NCI-H2196 treated with DMSO at 0.1 percent for 48 hours (cell line): ENCODE measurements at regions not wholly inside any gene's neighbourhood (a gene's known extent, or its start where the extent isn't known, plus 50 kb on each side); places are given as distances from the start of the nearest gene placed in this dataset.

Experiments
- DNase-seq: peaks from one replicate; lab custom pipeline; 2025; ENCODE audit not compliant: unreplicated experiment; lab: John Stamatoyannopoulos, UW

- DNase-seq: no peak
Observed at GRCh38 chr11:8340296-8340695, 76.6 kb upstream of the LMO1 start.

- DNase-seq: no peak
Observed at GRCh38 chr11:8339592-8340022, 75.9 kb upstream of the LMO1 start.

- no peak for DNase-seq
Observed at GRCh38 chr11:8338138-8338537, 74.5 kb upstream of the LMO1 start.

- no peak for DNase-seq
Observed at GRCh38 chr11:8337130-8337795, 73.6 kb upstream of the LMO1 start.

GRCh38 chr11:8336356-8337129 lies 72.9 kb upstream of the LMO1 start:
- DNase-seq: no peak

GRCh38 chr11:8335683-8336082 lies 72.0 kb upstream of the LMO1 start:
- no peak for DNase-seq

GRCh38 chr11:8335186-8335585 lies 71.5 kb upstream of the LMO1 start:
- DNase-seq: no peak

GRCh38 chr11:8333811-8334401 lies 70.2 kb upstream of the LMO1 start:
- peak; percentile 76 for DNase-seq

GRCh38 chr11:8333376-8333775 lies 69.7 kb upstream of the LMO1 start:
- no peak for DNase-seq

GRCh38 chr11:8332891-8333290 lies 69.2 kb upstream of the LMO1 start:
- DNase-seq: no peak

DNA sequence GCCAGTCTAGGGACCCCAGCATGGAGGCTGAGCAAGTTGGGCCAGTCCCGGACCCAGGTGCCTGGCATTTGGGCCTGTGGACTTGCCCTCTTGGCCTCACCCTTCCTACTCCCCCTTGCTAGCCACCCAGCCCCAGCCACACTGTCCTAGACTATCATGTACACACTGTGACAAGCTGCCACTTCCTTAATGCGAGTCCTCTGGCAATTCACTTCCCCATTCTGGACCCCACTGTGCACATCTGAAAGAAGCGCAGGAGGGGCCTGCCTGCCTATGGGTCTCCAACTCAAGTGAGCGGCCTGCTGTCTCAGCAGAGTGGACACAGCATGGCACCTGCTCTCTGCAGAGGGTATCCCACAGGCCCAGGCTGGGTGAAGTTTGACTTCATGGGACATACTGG lies 68.5 kb upstream of the LMO1 start:
- DNase-seq: no peak

DNA sequence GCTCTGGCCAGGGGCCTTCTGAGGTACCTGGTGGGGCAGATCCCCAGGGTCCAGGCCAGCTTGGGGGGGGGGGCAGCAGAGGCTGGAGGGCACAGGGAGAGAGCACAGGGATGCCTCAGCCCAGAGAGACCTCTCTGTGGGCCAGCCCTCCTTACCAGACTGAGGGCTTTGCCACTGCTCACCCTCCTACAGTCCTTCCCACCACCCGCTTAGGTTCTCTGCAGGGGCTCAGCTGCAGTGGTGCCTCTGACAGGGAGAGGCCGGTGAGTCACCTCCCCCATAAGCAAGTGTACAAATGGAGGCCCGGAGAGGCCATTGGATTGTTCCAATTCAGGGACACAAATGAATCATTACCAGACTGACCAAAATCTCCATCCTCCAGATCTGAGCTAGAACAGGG lies 68.1 kb upstream of the LMO1 start:
- DNase-seq: no peak

DNA sequence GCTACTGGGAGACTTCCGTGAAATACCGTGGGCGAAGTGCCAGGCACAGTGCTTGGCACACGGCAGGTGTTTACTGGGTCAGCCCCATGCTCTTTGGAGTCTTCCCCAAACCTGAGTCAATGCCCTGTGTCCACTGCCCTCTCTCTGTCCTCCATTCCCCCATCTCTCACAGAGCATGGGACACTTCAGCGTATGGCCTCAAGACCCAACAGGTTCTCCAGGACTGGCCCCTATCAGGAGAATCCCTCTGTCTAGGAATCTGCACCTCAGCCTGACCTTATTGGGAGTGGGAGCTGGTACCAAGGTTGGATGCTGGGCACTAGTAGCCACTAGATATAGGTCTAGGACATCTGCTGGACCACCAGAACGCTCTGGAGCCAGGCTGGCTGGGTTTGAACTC lies 67.2 kb upstream of the LMO1 start:
- DNase-seq: no peak

DNA sequence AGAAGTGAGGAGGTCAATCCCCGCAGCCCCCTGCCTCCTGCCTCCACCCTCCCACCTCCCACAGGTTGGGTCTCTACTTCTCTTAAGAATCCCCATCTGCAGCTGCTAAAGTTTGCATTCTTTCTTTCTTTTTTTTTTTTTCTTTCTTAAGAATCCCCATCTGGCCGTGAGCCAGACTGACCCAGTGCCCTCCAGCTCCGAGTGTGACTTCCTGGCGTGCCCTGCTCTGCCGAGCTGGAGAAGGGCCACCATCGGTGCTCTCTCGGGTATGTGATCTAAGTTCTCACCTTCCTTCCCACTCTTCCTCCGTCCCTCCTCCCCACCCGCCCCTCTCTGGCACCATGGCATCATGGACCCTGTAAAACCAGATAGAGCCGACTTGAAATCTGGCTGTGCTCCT lies 66.7 kb upstream of the LMO1 start:
- DNase-seq: no peak

DNA sequence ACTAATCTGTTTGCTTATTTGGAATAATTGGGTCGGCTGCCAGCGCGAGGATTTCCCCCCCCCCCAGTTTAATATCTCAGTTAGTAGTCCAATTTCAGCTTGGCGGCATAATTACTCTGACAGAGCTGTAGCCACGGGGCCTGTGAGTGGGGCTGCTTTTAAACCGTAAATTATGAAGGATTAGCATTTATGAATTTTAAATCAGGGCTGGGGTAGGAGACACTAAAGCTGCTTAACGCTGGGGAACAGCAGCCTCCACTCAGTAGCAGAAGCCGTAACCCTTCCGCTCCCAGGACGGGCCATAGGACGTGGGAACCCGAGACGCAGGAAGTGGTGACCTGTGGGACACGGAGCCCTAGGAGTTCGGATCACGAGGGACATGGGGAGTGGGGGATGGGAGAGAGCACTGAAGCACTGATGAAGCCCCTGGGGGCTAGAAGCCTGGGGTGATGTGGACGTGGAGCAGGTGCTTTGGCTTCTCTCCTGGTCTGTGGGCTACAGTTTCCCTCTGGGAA lies 66.2 kb upstream of the LMO1 start:
- no peak for DNase-seq

DNA sequence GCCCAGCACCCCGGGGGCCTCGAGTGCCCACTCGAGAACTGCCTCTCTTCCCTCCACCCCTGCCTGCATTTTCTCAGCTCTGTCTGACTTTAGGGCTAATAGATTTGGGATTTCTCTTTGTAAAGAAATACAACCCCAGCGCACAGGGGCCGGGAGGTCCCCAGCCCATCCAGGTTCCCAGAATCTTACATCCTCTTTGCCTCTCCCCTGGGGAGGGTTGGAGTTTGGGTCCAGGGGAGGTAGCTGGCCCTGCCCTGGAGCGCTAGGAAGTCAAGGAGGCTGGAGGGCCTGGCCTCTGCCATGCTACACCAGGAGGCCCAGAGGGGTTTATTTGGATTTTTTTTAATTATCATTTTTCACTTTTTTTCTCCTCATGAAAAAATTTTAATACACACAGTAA lies 65.7 kb upstream of the LMO1 start:
- no peak for DNase-seq

DNA sequence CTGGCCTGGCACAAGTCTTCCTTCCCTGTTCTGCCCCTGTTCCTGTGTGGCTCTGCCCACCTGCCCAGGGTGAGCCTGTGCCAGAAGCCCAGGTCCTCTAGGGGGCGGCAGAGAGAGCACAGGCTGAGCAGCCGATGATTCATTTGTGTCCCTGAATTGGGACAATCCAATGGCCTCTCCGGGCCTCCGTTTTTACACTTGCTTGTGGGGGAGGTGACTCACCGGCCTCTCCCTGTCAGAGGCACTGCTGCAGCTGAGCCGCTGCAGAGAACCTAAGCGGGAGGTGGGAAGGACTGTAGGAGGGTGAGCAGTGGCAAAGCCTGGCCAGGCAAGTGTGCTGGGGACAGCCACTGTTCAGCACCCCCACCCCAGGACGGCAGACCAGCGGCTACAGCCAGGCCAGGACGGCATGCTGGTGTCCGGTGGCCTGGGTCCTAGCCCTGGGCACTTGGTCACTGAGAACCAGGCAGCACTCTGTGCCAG lies 65.2 kb upstream of the LMO1 start:
- peak; percentile 54 for DNase-seq

- no peak for DNase-seq
Observed at GRCh38 chr11:8328231-8328794, 64.6 kb upstream of the LMO1 start.

- no peak for DNase-seq
Observed at GRCh38 chr11:8327761-8328192, 64.1 kb upstream of the LMO1 start.

GRCh38 chr11:8326337-8326736 lies 62.7 kb upstream of the LMO1 start:
- DNase-seq: no peak

GRCh38 chr11:8325591-8326304 lies 62.1 kb upstream of the LMO1 start:
- no peak for DNase-seq
